GM10266 (cell line): ENCODE measurements at regions not wholly inside any gene's neighbourhood (a gene's known extent, or its start where the extent isn't known, plus 50 kb on each side); places are given as distances from the start of the nearest gene placed in this dataset.
"Not testable (repeated sequence)": the region's sequence is repeated elsewhere in the genome, so short reads cannot be mapped to it uniquely, and the experiment has no call there.

Source experiments
- DNase-seq: peaks from one replicate; pipeline ENCODE4 v3.0.0; 2012; ENCODE audit errors: extremely low spot score
- CTCF ChIP-seq: IDR thresholded peaks from 2 replicates; pipeline ENCODE4 v1.5.1; 2012; ENCODE audit warnings: mild to moderate bottlenecking, low read depth; ENCODE audit not compliant: control insufficient read depth, insufficient read depth; ENCODE audit errors: missing control alignments

DNA sequence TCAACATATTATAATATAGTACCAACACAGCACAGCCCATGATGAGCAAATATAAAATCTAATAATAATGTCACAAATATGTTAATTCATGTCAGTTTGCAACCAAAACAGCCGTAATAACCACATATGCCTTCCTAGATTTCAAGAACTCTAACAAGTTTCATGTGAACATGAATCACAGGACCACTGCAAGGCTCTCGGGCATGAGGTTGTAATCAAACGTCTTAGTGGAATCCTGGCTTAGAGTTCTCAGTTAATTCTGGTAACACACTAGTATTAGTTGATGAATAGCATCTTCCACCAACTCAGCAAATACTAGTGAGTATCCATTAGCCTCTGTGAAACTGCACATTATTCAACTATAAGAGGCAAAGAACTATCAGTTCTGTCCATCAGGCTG, 379.3 kb upstream of the TENM3 start:
- DNase-seq, result no peak
- TF ChIP-seq CTCF, result no peak

DNA sequence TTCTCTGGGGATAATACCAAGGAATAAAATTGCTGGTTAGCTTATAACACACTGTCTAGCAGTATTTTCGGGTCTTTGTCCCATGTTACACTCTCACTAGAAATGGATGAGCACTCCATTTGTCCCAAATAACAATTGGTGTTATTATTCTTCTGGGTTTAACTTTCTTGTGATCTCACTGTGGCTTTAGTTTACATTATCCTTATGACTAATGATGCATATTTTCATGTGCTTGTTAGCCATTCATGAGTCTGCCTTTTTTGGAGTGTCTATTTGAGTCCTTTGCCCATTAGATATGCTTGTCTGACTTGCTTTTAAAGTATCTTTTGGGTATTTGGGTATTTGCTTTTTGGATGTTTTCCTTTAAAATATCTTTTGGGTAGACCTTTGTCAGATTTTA, 372.9 kb upstream of the TENM3 start:
- no peak for DNase-seq
- TF ChIP-seq CTCF, result no peak

- no peak for TF ChIP-seq CTCF
- no peak for DNase-seq
Observed at GRCh38 chr4:181874602-181875001, 368.6 kb upstream of the TENM3 start.

- no peak for DNase-seq
- no peak for TF ChIP-seq CTCF
Observed at GRCh38 chr4:181877329-181877848, 365.8 kb upstream of the TENM3 start.

DNA sequence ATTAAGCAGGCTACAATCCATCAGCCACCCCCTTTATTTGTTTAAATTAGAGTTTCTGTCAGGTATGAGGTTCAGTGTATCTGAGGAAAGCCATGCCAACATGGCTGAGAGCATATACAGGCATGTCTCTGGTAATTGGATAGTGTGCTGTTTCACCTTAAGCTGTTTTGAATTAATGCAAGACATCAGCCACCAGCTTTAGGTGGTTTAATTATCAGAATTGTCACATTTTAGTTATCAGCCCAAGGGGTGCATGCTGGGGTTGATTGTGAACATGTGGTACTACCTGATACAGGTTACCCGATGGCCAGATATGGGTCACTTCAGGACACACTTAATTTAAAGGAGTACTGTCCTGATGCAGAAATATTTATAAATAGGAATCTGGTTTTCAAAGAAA, 353.2 kb upstream of the TENM3 start:
- no peak for DNase-seq
- no peak for TF ChIP-seq CTCF

DNA sequence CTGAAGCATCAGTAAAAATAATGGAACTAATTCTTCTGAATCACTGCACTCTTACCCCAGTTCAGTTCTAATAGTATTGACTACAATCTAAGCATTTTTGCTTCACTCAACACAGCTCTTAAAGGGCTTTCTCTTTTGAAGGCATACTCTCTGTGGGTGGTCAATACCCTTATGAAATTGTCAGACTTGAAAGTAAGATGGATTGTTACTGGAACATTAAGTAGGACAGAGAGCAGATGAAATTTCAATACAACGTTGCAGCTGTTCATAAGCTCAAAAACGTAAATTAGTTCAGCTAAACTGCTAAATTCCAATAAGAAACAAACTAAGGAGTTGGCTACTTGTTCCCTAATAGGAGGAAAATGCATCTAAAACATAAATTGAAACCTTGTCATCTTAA, 352.3 kb upstream of the TENM3 start:
- DNase-seq, result no peak
- TF ChIP-seq CTCF, result no peak

DNA sequence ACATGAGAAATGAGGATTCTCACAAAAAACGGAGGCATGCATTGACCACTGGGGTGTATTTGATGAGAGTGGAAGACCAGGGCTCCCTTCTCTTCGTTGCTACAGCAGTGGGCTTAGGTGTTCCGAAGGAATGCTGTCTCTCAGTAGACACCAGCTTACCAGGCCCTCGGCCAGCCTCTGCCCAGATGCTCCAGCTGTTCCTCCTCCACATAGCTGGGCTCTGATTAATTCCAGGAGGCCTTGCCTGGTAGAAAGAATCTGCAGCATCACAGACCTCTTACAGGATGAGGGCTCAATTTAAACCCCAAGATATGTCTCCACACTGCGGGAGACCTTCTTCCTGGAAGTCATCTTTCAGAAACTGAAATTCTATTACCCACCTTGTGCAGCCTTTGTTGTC, 346.6 kb upstream of the TENM3 start:
- TF ChIP-seq CTCF, result no peak
- no peak for DNase-seq

GRCh38 chr4:181897935-181898334, 345.3 kb upstream of the TENM3 start:
- DNase-seq, result no peak
- no peak for TF ChIP-seq CTCF

DNA sequence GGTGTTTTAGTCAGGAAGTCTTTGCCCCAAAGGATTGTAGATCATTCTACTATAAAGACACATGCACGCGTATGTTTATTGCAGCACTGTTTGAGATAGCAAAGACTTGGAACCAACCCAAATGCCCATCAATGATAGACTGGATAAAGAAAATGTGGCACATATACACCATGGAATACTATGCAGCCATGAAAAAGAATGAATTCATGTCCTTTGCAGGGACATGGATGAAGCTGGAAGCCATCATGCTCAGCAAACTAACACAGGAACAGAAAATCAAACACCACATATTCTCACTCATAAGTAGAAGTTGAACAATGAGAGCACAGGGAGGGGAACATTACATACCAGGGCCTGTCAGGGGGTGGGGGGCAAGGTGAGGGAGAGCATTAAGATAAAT, 340.8 kb upstream of the TENM3 start:
- DNase-seq, result not testable (repeated sequence)
